ENCODE measurements at regions not wholly inside any gene's neighbourhood (a gene's known extent, or its start where the extent isn't known, plus 50 kb on each side); places are given as distances from the start of the nearest gene placed in this dataset.

- TF ChIP-seq, protein P1, sequence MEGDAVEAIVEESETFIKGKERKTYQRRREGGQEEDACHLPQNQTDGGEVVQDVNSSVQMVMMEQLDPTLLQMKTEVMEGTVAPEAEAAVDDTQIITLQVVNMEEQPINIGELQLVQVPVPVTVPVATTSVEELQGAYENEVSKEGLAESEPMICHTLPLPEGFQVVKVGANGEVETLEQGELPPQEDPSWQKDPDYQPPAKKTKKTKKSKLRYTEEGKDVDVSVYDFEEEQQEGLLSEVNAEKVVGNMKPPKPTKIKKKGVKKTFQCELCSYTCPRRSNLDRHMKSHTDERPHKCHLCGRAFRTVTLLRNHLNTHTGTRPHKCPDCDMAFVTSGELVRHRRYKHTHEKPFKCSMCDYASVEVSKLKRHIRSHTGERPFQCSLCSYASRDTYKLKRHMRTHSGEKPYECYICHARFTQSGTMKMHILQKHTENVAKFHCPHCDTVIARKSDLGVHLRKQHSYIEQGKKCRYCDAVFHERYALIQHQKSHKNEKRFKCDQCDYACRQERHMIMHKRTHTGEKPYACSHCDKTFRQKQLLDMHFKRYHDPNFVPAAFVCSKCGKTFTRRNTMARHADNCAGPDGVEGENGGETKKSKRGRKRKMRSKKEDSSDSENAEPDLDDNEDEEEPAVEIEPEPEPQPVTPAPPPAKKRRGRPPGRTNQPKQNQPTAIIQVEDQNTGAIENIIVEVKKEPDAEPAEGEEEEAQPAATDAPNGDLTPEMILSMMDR (IDR thresholded peaks at IDR 0.05): no peak
- TF ChIP-seq POLR2A (IDR thresholded peaks at IDR 0.05): no peak
These were observed 359.2 kb upstream of the NCAM2 start for GRCh38 chr21:20639026-20639425.

All from heart left ventricle (tissue), 13 donors.